Transverse colon (tissue), 4 donors: ENCODE measurements at regions not wholly inside any gene's neighbourhood (a gene's known extent, or its start where the extent isn't known, plus 50 kb on each side); places are given as distances from the start of the nearest gene placed in this dataset.

Source experiments
- DNase-seq: peaks from one replicate; pipeline ENCODE4 v3.0.0-alpha.2; 2019
- H3K27ac ChIP-seq, 4 donors: fragments of 200-600 bp; sonication (generic); 2 replicates each; pipeline ENCODE4 v1.5.1; 2016 to 2018; ENCODE audit warnings: inconsistent platforms in 4 of 4
- H3K27me3 ChIP-seq: fragments of 200-600 bp; sonication (generic); 2 replicates; pipeline ENCODE4 v1.5.1; 2017; ENCODE audit warnings: inconsistent platforms
- H3K36me3 ChIP-seq, 4 donors: fragments of 200-600 bp; sonication (generic); 2 replicates each; pipeline ENCODE4 v1.5.1; 2017 to 2019; ENCODE audit warnings: inconsistent platforms in 4 of 4
- H3K4me1 ChIP-seq, 4 donors: fragments of 200-600 bp; sonication (generic); 2 replicates each; pipeline ENCODE4 v1.5.1; 2017 to 2020; ENCODE audit warnings: inconsistent platforms in 4 of 4
- H3K4me3 ChIP-seq, 4 donors: fragments of 200-600 bp; sonication (generic); 1 replicate in 1 of 4; 2 replicates in 3 of 4; pipeline versions ENCODE4 v1.5.1 to v1.6.1; 2017 to 2019; ENCODE audit warnings: inconsistent platforms in 4 of 4
- H3K9me3 ChIP-seq, 2 donors: fragments of 200-600 bp; sonication (generic); 2 replicates each; pipeline ENCODE4 v1.5.1; 2017 to 2019; ENCODE audit warnings: inconsistent platforms in 2 of 2
- EP300 ChIP-seq: sonication (generic); formaldehyde crosslinking; IDR thresholded peaks from one replicate; pipeline ENCODE4 v1.6.1; 2017; ENCODE audit warnings: antibody characterized with exemption, low read depth
- POLR2A ChIP-seq: fragments of 450-650 bp; IDR thresholded peaks from one replicate; pipeline ENCODE4 v1.6.1; 2016; ENCODE audit warnings: antibody characterized with exemption, mild to moderate bottlenecking, moderate library complexity
- POLR2AphosphoS5 ChIP-seq, 3 donors: sonication (generic); formaldehyde crosslinking; IDR thresholded peaks; one replicate each; pipeline ENCODE4 v1.6.1; 2016; ENCODE audit warnings: antibody characterized with exemption in 3 of 3
- WGBS, 2 donors: methylation state at CpG; one replicate each; pipeline ENCODE4 v1.1.5; 2018; ENCODE audit warnings: low coverage in 1 of 2; 5-methylcytosine and 5-hydroxymethylcytosine counted together
- in situ Hi-C, 4 donors: fragments of 200-750 bp; cut with MboI; loops; one replicate each; pipeline versions ENCODE4 v1.15.0 to v1.15.1; 2017; ENCODE audit warnings: low sequenced_read_pairs in 3 of 4, low pct_ligation_motif_present in 1 of 4, low pct_unique_long_range_greater_than_20kb in 1 of 4
- intact Hi-C: fragments of 100-400 bp; cut with DNase I; formaldehyde crosslinking; loops from one replicate; pipeline ENCODE4 v1.15.1; 2023; ENCODE audit warnings: low total_unique reads
- TF ChIP-seq, protein P1 (sequence below), 5 experiments: fragments of 200-600 bp in 3 of 5; fragments of 450-650 bp in 2 of 5; sonication (generic) in 3 of 5; IDR thresholded peaks; 1 replicate in 2 of 5; 2 replicates in 3 of 5; pipeline ENCODE4 v1.5.1; 2016 to 2017; ENCODE audit warnings: antibody characterized with exemption in 5 of 5, inconsistent platforms in 3 of 5, mild to moderate bottlenecking in 2 of 5, moderate library complexity in 1 of 5

DNA sequence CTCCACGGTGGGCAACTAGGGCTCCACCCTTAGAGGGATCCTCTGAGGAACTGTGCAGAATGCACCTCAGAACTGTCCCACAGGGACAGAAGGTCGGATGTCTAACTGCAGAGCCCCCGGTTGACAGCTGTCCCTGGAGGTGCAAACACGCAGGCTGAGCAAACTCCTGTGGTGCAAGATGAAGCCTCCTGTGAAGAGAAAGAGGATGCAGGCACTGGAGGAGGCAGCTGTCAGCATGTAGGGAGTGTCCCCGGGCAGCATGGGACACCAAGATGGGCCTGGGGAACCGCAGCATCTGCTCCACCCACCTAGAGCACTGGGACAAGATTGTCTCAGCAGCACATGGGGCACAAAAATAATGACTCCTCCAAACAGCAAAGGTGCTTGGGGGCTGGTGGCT lies 258.9 kb downstream of the ABHD5 start:
- intact Hi-C loops: no loop called here
- Histone ChIP-seq H3K4me3 (no peak overlapping the region), H3K4me1 (peaks cover 0 to 6% (median 4%) of the 10 kb centered on the region in 4 donors), H3K9me3 (no peaks in the 10 kb centered on the region), H3K36me3 (no peaks in the 10 kb centered on the region), H3K27me3 (peaks cover 25% of the 10 kb centered on the region), H3K27ac (no peak overlapping the region)
- TF ChIP-seq, protein P1, sequence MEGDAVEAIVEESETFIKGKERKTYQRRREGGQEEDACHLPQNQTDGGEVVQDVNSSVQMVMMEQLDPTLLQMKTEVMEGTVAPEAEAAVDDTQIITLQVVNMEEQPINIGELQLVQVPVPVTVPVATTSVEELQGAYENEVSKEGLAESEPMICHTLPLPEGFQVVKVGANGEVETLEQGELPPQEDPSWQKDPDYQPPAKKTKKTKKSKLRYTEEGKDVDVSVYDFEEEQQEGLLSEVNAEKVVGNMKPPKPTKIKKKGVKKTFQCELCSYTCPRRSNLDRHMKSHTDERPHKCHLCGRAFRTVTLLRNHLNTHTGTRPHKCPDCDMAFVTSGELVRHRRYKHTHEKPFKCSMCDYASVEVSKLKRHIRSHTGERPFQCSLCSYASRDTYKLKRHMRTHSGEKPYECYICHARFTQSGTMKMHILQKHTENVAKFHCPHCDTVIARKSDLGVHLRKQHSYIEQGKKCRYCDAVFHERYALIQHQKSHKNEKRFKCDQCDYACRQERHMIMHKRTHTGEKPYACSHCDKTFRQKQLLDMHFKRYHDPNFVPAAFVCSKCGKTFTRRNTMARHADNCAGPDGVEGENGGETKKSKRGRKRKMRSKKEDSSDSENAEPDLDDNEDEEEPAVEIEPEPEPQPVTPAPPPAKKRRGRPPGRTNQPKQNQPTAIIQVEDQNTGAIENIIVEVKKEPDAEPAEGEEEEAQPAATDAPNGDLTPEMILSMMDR (IDR thresholded peaks at IDR 0.05): no peak
- TF ChIP-seq POLR2AphosphoS5 (IDR thresholded peaks at IDR 0.05): no peak
- 78% methylated on average over 6 of the region's 6 CpGs; no CpG with 5 or more reads in 1 of the 2 donors for WGBS, 2 donors
- in situ Hi-C loops: loop anchor here in 1 of 4 donors (25.0 kb wide), 1 partner anchor 88 kb away; no protein-coding TSS in a partner anchor
- DNase-seq: no peak

DNA sequence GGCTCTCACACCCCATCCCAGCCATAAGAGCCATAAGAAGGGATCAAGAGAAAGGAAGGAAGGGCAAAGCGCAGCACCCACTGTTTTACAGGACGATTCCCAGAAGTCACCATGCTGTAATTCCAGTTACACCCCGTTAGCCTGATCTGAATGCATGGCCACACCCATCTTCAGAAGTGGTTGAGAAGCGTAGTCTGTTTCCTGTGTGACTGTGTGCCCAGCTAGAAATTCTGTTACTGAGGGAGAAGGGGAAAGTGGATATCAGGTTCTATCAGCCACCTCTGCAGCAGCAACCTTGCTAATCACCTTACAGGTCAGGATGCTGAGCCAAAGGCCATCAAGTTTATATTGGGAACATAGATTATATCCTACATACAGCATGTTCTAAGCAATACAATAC lies 260.0 kb downstream of the ABHD5 start:
- H3K27me3 ChIP-seq: peaks cover 29% of the 10 kb centered on the region
- intact Hi-C loops (no loop called here), in situ Hi-C loops (no loop called here)
- H3K4me3 ChIP-seq: no peak overlapping the region
- no peak for DNase-seq
- no peak overlapping the region for H3K27ac ChIP-seq
- peaks cover 0 to 6% (median 4%) of the 10 kb centered on the region in 4 donors for H3K4me1 ChIP-seq
- no peaks in the 10 kb centered on the region for H3K36me3 ChIP-seq
- TF ChIP-seq EP300: no peak
- TF ChIP-seq POLR2A: no peak
- no peak for TF ChIP-seq POLR2AphosphoS5 (IDR thresholded peaks at IDR 0.05)
- TF ChIP-seq, protein P1 (IDR thresholded peaks at IDR 0.05): no peak
- 37% methylated on average over 4 of the region's 4 CpGs; no CpG with 5 or more reads in 1 of the 2 donors for WGBS, 2 donors
- H3K9me3 ChIP-seq: no peaks in the 10 kb centered on the region

GRCh38 chr3:43951813-43952212 lies 261.1 kb downstream of the ABHD5 start:
- TF ChIP-seq, protein P1 (IDR thresholded peaks at IDR 0.05): no peak
- TF ChIP-seq EP300: no peak
- no peak for TF ChIP-seq POLR2A
- no peak for TF ChIP-seq POLR2AphosphoS5 (IDR thresholded peaks at IDR 0.05)
- Histone ChIP-seq H3K27ac (no peak overlapping the region), H3K9me3 (no peaks in the 10 kb centered on the region), H3K36me3 (no peaks in the 10 kb centered on the region), H3K27me3 (peaks cover 32% of the 10 kb centered on the region), H3K4me1 (peaks cover 0 to 6% (median 4%) of the 10 kb centered on the region in 4 donors), H3K4me3 (no peak overlapping the region)
- no peak for DNase-seq
- WGBS, 2 donors: 40 to 44% methylated on average over 3 to 4 of the region's 4 CpGs
- intact Hi-C loops (no loop called here), in situ Hi-C loops (no loop called here)

DNA sequence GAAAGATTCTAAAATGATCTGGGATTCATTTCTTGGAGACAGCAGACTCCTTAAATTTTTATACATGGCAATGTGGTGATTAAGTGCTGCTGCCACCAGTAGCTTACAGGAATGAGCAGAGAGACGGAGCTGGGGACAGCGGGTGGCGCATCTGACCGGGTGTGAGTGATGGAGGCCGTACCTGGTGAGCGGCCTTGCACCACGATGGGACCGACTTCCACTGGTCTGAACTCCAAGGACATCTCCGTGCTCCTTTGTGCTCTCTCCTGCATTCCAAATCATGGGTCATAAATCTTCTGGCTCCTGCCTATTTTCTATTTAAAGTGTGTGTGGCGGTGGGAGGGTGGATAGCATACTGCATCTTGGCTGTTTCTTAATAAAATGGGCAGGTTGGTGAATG lies 262.6 kb downstream of the ABHD5 start:
- peaks cover 0 to 6% (median 4%) of the 10 kb centered on the region in 4 donors for H3K4me1 ChIP-seq
- 69 to 78% methylated on average over 2 to 10 of the region's 10 CpGs for WGBS, 2 donors
- peaks cover 31% of the 10 kb centered on the region for H3K27me3 ChIP-seq
- in situ Hi-C loops (no loop called here), intact Hi-C loops (no loop called here)
- H3K9me3 ChIP-seq: no peaks in the 10 kb centered on the region
- no peak overlapping the region for H3K27ac ChIP-seq
- H3K36me3 ChIP-seq: no peaks in the 10 kb centered on the region
- TF ChIP-seq POLR2A (no peak), POLR2AphosphoS5 (IDR thresholded peaks at IDR 0.05) (no peak), EP300 (no peak)
- TF ChIP-seq, protein P1 (IDR thresholded peaks at IDR 0.05): no peak
- DNase-seq: no peak
- no peak overlapping the region for H3K4me3 ChIP-seq
